ENCODE measurements at regions not wholly inside any gene's neighbourhood (a gene's known extent, or its start where the extent isn't known, plus 50 kb on each side); places are given as distances from the start of the nearest gene placed in this dataset.
"Not testable (repeated sequence)": the region's sequence is repeated elsewhere in the genome, so short reads cannot be mapped to it uniquely, and the experiment has no call there.

DNA sequence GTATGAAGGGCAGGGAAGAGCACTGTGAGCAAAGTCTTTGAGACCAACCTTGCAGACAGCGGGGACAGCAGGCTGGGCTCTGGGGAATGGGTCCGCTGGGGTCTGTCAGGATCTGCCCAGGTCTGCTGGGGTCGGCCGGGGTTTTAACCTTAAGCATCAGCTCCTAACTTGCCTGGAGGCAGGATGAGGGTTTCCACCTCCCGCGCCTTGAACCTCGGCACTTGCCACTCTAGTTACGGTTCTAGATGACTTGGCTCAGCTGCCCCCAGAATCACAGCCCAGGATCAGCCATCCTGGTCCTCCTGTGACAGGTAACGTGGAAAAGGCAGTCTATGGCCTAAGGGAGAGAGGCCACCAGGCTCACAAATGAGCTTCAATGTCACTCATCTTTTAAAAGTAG is 50.4 kb upstream of the CACUL1 start:
- no peak for DNase-seq (ENCODE audit: low read depth)

DNA sequence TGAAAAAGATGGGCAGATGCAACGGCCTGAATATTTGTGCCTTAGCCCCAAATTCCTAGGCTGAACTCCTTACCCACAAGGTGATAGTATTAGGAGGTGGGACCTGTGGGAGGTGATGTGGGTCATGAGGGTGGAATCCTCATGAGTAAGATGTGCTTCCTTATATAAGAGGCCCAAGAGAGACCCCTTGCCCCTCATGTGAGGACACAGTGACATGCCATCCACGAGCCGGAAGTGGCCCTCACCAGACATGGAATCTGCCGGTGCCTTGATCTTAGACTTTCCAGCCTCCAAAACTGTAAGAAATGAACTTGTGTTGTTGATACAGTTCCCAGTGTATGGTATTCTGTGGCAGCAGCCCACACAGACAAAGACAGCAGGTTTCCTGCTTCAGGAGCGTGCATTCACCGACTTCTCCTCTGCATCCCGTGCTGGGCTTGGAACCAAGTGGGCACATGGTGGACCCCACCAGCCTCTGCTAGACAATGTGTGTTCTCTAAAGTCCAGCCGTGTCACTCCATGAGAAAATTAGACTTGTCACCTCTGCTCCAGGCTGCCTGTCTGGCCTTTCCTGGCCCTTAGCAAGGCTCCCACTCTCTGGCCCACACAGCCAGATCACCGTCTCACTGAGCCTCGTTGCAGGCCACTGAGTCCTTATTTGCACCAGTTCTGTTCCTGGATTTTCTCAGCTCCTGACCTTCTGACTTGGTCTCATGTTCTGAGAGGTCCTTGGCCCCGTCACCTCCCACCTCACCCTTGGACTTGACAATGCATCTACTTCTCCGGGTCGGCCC is 52.9 kb upstream of the CACUL1 start:
- no peak for DNase-seq (ENCODE audit: low read depth)

DNA sequence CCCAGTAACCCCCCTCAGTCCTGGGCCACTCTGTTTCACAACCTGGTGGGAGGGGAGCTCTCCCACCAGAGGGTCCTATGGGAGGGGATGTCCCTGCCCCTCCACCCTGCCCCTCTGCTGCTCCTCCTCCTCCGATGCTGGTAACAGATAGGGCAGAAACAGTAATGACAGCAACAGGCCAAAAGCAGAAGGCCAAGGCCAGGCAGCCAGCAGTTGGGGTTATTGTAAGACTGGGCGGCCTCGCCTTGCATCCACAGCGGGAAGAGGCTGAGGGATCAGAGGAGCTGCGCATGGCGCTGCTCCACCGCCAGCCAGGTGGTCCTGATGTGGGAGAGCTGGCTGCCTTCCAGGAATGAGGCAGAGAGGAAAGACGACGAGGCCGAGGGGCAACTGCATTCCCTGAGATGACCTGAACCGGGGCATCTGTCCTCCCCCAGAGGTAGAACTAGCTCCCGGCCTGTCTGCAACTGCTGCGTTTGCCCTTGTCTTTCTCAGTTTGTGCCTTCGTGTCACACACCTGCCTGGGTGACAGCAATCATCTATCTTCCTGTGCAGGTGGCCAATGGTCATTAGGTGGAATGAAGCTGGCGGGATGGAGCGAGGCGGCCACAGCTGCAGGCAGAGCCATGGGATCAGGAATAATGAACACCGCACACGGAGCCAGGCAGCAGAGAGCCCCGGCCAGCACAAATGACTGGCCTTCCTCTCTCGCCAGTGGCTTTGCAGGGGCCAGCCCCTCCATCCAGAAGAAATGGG is 54.0 kb upstream of the CACUL1 start:
- no peak for DNase-seq (ENCODE audit: low read depth)

DNA sequence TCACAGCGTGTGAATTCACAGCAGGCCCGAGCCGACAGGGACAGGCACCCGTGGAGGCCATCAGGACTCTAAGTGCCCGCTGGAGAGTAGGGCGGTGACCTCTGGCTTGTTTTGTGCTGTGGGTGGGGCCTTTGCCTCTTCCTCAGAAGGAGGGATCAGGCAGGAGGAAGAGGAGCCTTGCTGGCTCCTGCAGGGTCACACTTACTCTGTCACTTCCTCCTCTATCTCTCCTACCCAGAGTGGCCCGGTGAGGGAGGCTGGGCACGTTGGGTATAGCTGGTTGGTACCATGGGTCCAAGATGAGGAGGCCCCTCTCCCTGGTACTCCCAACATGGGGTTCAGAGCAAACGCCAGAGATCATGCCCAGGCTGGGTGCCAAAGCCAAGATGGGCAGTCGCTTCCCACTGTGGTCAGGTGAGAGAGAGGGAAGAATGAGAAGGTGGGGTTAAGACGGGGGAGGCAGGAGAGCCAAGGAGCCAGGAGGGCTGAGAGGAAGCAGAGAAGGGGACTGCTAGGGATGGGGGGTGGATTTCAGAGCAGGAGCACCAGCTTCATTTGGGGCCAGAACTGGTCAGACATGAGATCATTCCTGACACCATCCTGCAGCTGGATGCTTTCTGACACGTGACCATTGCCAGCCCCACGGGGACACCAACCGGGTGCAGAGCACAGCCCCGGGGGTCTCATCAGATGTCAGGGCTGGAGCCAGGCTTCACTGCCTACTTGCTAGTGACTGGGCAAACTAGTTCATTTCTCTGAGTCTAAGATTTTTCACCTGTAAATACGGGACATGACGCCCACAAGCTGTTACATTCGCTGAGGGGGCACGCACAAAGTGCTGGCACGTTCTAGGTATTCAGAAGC is 54.8 kb upstream of the CACUL1 start:
- DNase-seq (ENCODE audit: low read depth) = no peak

DNA sequence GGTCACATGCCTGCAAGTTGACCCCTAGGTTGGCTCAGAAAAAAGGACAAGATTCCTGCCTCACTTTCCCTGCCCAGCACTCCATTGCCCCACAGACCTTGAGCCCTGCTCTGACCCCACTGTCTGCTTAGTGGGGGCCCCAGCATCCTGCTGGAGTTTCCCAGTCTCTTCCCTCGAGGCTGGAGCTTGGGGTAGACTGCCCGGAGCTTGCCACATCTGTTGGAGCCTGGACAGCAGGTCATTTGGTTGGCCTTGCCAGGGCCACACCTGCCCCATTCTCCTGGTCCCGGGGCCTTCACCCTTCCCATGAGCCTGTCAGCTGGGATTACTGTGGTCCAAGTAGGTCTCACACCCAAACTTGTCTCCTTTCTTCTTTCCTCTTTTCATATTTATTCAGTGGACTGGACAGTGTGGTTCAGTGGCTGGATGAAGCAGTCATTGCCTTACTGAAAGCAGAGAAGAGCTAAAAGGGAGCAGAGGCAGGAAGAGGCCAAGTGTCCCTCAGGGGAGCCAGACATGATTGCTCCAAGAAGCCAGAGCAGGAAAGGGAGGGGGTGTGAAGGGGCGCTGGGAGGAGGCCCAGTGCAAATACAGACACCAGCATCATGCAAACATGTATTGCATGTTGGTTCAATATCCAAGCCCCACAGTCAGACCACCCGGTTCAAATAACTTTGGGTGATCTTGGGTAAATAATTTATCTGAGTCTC is 56.2 kb upstream of the CACUL1 start:
- no peak for DNase-seq (ENCODE audit: low read depth)

DNA sequence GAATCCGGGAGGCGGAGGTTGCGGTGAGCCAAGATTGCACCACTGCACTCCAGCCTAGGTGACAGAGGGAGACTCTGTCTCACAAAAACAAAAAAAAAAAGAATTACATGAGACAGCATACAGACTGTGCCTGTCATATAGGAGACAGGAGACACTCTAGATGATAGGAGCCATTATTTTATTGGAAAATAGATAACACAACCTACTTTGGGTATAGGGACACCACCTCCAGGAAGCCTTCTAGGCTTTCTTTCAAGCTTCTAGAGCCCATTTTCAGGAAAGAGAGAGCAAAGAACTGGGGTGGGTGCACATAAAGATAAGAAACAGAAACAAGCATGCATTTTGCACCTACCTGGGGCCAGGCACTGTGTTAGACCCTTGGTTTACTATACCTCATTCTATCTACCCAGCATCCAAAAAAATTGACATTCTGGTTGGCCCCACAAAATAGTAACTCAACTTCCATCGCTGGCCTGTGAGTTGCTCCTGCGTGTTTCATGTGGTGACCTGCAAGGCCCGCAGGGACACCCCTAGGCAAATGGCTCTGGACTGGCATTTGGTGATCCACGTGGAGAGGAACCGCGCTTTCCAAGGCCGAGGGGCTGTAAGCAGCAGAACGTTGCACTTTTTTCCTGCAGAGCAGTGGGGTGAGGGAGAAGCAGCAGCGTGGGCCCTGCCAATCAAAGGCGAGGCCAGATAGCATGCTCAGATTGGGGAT is 57.1 kb upstream of the CACUL1 start:
- no peak for DNase-seq (ENCODE audit: low read depth)

DNA sequence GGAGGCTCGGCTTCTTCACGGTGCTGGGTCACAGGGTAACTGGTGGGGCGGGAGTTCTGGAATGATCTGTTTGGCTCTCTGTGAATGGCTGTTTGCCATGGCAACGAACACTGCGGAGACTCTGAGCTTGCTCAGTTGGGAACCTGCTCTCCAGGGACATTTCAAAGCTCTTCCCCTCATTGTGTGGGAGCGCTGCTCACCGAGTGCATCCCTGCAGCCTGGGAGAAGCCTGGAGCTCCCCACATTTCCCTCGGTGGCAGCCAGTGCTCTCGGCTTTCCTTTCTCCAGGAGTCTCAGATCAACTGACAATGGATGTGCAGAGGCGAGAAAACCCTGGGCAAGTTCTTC is 57.6 kb upstream of the CACUL1 start:
- DNase-seq (ENCODE audit: low read depth) = no peak

DNA sequence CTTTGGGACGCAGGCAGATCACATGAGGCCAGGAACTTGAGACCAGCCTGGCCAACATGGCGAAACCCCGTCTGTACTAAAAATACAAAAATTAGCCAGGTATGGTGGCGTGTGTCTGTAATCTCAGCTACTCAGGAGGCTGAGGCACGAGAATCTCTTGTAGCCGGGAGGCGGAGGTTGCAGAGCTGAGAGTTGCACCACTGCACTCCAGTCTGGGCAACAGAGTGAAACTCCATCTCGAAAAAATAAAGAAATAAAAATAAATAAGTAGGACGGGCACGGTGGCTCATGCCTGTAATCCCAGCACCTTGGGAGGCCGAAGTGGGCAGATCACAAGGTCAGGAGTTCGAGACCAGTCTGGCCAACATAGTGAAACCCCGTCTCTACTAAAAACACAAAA is 58.2 kb upstream of the CACUL1 start:
- DNase-seq (ENCODE audit: low read depth) = not testable (repeated sequence)

DNA sequence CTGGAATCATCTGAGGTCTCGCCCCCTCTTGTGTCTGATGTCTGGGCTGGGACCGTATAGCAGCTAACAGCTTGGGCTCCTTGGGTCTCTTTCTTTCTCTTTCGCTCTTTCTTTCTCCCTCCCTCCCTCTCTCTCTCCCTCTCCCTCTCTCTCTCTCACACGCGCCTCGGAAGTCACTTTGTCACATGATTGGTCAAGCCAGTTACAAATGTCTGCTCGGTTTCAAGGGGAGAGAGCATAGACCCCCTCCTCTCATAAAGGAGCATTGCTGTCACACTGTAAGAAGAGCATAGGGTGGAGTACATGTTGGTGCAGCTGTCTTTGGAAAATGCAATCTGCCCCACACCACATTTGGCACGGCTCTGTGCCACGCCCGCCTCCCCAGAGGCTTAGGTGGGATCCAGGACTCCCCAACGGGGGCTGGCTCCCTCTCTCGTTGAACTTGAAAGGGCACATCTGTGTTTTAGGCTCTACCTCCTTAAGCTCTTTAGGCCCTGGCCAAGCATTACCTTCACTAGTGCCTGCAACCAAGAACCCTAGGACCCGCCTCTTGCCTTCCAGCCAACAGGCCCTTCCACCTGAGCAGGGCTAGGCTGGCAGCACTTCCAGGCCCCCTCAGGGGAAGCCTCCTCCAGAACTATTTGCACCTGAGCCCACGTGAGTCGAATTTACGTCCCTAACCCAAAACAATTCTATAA is 61.9 kb upstream of the CACUL1 start:
- no peak for DNase-seq (ENCODE audit: low read depth)

DNA sequence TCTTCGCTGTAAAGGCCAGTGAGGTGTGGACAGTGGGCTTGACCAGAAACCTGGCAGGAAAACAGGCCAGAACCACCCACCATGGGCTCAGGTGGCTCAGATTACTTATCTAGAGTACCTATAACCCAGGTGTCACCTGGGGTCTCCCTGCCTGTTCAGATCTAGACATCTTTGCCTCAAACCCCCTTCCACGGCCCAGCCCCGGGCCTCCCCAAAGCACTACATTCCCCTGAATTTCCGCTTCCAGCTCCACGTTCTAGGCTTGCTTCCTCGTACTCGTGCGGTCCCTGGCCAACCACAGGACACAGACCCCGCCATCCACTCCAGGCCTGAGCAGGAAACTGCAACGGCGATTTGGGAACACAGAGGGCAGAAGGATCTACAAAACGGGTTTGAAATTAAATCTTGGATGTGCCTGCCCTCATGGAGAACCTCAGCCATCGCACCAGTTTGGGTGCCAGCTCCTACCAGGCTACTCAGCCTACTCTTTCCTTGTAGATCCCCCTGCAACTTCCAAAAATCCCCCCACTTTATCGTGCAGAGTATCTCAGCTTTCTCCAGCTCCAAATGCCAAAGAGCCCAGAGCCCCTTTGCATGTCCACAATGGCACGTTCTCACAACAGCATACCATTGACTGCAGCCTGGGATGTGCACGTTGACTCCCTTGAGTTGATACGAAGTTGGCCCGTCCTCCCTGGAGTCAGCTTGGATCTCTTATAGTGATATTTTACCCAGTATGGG is 62.7 kb upstream of the CACUL1 start:
- DNase-seq (ENCODE audit: low read depth) = no peak

DNA sequence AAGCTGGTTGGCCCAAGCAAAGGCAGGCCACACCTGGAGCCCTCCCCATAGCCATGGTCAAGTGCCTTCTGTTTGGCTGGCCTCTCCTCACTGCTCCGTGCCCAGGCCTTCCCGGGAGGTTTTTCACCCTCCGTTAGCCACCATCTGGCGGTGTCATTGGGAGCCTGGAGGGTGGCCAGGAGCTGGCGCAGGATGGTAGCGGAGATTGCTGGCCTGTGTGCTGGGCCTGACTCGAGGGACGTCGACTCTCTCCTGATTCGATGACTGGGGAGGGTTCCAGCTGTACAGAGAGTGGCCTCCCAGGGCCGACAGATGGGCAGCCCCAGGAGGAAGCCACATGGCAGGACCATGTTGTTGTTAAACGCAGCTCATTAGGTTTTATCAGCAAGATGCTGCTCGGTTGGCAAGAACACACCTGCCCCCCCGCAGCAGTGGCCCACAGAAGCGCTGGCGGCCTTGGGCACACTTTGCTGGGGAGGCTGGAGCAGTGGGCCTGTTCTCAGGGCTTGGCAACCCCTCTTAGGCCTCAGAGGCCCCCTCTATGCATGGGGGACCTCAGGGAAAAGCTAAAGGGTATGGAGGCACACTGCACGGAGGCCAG is 64.0 kb upstream of the CACUL1 start:
- no peak for DNase-seq (ENCODE audit: low read depth)

DNA sequence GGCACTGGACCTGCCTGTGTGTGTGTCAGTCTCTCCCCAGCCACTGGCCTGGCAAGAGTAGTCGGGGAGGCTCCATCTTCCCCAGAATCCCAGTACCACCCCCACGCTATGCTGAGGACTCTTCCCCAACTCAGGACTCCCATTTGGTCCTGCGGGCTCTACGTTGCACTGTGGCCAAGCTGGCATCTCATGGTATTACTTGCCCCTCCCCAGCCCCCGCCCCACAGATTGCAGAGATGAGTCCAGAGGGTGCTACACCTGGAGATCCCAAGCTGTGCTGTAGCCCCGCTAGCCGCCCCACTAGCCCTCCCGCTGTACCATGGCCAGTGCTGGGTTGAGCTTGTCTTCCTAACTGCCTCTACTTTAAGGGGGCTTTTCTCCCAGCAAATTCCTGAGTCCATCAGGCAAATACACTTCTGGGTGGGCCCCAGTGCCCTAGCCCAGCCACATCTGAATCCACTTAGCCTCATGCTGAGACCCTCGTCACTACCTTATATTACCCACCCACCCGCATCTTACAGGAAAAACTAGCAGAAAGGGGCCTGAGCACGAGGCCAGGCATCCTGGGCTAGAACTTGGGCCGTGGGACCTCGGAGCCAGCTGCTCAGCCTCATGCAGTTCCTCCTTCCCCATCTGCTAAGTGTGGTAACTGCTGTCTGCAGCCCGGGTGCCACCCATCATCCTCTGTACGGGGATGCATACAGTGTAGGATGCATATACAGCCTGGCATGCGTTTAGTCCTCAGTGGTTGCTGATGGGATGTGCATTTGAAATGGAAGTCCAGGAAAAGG is 65.8 kb upstream of the CACUL1 start:
- DNase-seq (ENCODE audit: low read depth) = no peak

DNA sequence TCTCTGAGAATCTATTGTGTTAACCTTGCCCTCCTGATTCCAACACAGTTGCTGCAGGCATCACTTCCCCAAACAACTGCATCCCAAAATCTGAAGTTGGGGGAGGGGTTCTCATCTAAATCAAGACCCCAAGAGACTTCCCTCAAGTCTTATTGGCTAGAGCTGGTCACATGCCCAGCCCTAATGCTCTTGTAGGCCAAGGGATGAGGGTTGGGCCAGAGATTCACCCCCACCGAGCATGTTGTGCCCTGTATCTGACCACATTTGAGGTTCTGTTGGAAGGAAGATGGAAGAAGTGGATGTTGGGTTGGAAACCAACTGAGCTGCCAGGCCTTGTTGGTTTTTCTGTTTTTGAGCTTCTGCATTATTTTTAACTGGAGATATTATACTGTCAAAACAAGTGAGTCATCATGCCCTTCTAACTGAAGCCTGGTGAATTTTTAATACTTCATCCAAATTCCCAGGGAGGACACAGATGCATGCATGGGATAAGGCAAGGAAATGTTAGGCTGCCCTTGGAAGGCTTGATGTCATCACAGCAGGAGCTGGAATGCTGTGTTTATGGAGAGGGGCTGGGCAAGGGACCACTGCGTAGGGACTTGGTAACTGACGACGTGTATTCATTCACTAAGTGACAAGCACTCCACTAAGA is 68.6 kb upstream of the CACUL1 start:
- no peak for DNase-seq (ENCODE audit: low read depth)

DNA sequence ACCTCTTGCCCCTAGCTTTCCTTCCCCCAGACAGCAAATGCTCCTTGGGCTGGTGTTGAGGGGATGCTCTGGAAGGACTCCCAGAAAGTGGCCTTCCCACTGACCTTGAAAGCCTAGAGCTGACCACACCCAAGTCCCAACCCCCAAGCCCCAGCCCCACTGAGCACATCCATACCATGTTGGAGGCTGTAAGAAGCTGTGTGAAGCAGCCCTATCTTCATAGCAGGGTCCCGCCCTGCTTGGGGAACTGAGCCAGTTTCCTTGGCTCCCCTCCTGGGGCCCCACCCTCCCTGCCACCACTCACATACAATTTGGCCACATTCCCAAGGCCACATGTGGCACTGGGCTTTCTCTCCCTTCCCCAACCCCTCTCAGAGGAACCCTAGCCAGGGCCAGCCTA is 72.3 kb upstream of the CACUL1 start:
- no peak for DNase-seq (ENCODE audit: low read depth)

DNA sequence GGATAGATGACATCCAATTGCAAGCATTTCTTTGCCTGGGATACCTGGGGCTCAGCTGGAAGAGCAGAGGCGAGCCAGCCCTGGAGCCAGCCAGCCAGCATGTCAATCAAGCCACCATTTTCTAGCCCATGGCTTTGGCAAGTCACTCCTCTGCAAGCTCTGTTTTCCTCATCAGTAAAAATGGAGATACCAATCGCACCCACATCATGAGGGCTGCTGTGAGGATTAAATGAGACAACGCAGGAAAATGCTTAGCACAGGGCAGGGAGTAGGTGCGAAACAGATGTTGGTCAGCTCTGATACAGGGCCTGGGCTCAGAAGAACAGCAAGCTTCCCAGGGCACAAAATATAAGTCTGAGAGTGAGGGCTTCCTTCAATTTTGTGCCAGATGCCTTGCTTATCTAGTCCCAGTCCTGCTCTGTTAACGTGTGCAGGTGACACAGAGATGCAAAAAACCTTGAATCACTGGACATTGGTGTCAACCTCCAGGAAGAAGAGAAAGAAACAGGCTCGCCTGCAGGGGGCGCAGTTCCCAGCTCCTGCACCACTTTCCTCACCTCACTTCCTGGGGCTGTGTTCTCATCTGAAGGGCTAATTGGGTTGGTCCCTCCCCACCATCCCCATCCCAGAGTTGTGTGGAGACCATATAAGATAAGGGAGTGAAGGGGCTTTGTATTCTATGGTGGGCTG is 72.8 kb upstream of the CACUL1 start:
- no peak for DNase-seq (ENCODE audit: low read depth)

DNA sequence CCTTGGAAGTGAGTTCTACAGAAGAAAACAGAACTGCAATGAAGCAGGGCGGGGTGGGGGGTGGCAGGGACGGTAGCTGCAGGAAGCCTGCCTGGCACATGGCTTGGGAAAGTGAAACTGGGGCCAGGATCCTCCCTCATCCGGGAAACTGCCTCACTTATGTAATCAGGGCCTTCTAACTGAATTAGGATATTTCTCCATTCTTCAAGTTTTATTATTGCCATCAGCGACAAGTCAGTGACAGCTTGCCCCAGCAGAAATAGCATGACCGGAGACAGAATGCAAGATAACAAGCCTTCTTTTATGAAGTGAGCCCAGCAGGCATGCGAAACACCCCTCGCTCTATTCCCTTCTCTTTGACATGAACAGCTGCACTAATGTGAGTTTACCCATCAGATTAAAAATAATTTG is 77.5 kb upstream of the CACUL1 start:
- DNase-seq (ENCODE audit: low read depth) = no peak

DNA sequence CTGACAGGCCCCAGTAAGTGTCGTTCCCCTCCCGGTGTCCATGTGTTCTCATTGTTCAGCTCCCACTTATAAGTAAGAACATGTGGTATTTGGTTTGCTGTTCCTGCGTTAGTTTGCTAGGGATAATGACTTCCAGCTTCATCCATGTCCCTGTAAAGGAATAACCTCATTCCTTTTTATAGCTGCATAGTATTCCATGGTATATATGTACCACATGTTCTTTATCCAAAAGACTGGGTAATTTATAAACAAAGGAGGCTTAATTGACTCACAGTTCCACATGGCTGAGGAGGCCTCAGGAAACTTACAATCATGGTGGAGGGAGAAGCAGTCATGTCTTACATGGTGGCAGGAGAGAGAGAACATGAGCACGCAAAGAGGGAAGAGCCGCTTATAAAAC is 79.6 kb upstream of the CACUL1 start:
- DNase-seq (ENCODE audit: low read depth) = not testable (repeated sequence)

Measured in T-helper 22 cell (primary cell).